Omental fat pad (tissue), 3 donors: ENCODE measurements at regions not wholly inside any gene's neighbourhood (a gene's known extent, or its start where the extent isn't known, plus 50 kb on each side); places are given as distances from the start of the nearest gene placed in this dataset.

Experiments
- ATAC-seq: fragments of 150-250 bp; one replicate; pipeline ENCODE4 v1.9.1; 2016; ENCODE audit warnings: mild to moderate bottlenecking, moderate library complexity; ENCODE audit not compliant: low FRiP score
- DNase-seq: peaks from one replicate; pipeline ENCODE4 v3.0.0-alpha.2; 2019; ENCODE audit warnings: low spot score
- TF ChIP-seq, protein P1 (sequence below), 3 donors: fragments of 450-650 bp; IDR thresholded peaks; one replicate each; pipeline ENCODE4 v1.5.1; 2016 to 2017; ENCODE audit warnings: antibody characterized with exemption in 3 of 3, mild to moderate bottlenecking in 3 of 3, moderate library complexity in 2 of 3

DNA sequence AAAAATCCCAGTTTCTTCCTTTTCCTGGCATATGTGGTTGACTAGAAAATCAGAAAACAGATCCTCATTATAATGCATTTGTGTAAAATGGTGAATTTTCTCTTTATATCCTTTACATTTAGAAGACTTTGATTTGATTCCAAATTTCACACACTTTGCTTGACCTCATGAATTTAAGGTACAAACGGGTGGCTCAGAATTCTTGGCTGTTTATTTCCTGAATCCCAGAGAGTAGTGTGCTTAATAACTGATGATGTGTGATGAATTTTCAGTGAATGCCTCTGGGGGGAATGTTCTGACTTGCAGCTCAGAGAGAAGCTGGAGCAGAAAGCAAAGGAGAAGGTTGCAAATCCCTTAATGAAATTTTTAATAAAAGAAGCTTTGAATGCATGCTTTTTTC, 126.8 kb downstream of the SPATA31D1 start:
- DNase-seq (no peak), ATAC-seq (no peak)
- TF ChIP-seq, protein P1, sequence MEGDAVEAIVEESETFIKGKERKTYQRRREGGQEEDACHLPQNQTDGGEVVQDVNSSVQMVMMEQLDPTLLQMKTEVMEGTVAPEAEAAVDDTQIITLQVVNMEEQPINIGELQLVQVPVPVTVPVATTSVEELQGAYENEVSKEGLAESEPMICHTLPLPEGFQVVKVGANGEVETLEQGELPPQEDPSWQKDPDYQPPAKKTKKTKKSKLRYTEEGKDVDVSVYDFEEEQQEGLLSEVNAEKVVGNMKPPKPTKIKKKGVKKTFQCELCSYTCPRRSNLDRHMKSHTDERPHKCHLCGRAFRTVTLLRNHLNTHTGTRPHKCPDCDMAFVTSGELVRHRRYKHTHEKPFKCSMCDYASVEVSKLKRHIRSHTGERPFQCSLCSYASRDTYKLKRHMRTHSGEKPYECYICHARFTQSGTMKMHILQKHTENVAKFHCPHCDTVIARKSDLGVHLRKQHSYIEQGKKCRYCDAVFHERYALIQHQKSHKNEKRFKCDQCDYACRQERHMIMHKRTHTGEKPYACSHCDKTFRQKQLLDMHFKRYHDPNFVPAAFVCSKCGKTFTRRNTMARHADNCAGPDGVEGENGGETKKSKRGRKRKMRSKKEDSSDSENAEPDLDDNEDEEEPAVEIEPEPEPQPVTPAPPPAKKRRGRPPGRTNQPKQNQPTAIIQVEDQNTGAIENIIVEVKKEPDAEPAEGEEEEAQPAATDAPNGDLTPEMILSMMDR (IDR thresholded peaks at IDR 0.05): no peak

DNA sequence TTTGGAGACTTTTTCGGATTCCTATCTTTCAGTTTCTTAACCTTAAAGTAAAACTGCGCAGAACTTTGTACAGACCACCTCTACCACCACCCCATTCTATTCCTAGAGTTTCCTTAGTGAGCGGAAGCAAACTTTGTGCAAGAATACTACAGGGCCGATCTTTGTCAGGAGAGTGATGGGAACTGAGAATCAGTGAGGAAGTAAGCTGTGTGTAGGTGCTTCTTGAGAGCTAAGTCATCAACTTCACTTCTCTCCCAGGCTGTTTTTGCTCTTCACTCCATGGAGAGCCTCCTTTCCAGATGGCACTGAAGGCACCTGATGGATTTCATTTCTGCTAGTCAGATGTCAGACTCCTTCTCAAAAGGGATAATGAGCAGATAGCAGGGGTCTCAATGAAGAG, 127.3 kb downstream of the SPATA31D1 start:
- ATAC-seq: no peak
- no peak for DNase-seq
- TF ChIP-seq, protein P1 (IDR thresholded peaks at IDR 0.05): no peak

DNA sequence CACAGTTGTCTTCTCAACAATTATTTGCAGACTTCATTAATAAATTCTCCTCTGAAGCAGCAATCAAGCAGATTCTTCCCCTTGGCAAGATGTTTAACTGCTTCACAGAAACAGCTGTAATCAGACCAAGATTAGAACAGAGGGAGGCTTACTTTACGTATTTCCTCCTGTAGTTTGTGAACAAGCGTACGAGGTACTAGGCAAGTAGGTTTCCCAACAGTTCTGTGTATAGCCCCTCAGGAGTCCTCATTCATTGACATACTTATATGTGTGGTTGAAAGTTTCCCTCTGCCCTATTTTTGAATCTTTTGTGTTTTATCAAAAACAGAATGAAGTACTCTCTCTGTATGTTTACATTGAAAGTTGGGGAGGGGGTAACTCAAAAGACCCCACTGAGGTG, 128.0 kb downstream of the SPATA31D1 start:
- DNase-seq: no peak
- TF ChIP-seq, protein P1 (IDR thresholded peaks at IDR 0.05): no peak
- no peak for ATAC-seq

DNA sequence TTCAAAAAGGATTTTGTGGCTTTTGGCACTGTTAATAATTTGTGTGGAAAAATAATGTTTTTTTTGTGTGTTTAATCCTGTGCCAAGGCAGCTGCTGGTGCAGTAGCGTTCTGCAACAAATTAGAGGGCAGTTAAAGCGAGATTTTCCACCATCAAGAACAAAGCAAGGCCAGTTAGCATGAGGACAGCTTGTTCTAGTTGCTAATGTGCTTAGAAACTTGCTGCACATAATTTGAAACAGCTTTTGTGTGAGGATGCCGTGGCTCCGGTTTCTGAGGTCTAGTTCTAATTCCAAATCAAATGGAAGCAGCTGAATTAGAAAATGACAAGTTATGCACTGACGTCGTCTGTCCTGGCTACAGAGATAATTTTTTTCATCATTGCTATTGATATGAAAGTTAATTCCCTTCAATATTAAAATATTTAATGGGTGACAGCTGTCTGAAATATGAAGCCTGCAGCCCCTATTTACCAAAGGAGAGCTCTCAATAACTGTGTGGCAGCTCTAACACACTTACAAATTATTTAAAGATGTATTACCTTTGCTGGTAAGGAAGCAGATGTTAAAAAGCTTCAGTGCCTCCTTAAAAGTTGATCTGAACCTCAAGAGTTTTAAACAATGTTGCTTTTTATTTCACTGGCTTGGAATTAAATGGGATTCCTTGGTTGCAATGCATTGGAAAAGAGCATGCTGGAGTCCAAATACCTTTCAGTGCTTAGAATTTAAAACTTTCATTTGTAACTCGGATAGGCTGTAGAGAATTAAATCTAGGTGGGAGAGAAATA, 128.6 kb downstream of the SPATA31D1 start:
- DNase-seq (no peak), ATAC-seq (no peak)
- TF ChIP-seq, protein P1 (IDR thresholded peaks at IDR 0.05): no peak

DNA sequence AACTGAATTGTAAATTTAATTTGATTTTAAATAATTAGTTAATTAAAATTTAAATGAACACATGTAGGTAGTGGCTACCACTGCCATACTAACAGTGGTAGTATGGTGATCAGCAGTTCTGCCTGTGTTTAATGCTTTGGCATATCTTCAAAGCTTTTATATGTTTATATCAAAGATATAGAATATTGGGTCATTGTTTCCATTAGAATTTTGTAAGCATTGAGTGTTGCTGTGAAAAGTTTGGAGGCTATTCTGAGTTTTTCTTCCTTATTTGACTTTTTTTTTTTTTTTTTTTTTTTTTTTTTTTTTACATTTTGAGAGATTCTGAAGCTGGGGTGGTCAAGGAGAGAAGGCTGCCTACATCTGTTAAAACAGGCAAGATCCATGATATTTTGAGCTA, 134.2 kb downstream of the SPATA31D1 start:
- DNase-seq: no peak
- TF ChIP-seq, protein P1 (IDR thresholded peaks at IDR 0.05): no peak
- no peak for ATAC-seq

DNA sequence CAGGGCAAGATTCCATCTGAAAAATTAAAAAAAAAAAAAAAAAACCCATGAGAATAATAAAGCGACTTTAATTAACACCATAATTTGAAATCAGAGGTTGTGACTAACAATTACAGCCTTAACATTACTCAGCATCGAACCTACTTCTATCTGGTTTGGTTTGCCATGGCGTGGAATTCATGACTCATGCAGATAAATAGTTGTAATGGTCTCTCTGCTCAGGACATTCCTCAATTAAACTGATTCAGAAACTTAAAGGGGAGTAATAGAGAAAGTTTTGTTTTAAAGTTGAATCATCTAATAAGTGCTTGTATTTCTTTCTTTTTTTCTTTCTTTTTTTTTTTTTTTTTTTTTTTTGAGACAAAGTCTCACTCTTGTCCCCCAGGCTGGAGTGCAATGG, 135.5 kb downstream of the SPATA31D1 start:
- ATAC-seq: no peak
- TF ChIP-seq, protein P1 (IDR thresholded peaks at IDR 0.05): no peak
- DNase-seq: no peak

DNA sequence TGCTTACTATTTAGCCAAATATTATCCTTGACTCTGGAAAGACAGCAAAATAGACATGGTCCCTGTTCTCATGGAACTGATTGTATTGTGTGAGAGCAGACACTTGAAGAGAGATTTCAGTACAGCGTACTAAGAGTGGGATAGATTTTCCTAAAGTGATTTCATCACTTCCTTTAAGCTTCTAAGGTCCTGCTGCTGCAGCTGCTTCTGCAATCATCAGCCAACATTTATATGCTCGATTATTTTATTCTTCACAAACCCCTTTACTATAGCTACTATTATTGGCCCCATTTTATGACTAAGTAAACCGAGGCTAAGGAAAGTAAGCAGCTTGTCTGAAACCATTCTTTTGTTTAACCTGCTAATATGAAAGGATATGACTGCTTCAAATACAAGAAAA, 137.7 kb downstream of the SPATA31D1 start:
- TF ChIP-seq, protein P1 (IDR thresholded peaks at IDR 0.05): no peak
- DNase-seq (no peak), ATAC-seq (no peak)
